Stromal cell of bone marrow (primary cell): ENCODE measurements at regions not wholly inside any gene's neighbourhood (a gene's known extent, or its start where the extent isn't known, plus 50 kb on each side); places are given as distances from the start of the nearest gene placed in this dataset.

Experiments
- DNase-seq: peaks from one replicate; pipeline ENCODE4 v3.0.0-alpha.2; 2012; ENCODE audit warnings: low read depth

- no peak for DNase-seq
These were observed 50.1 kb upstream of the ADRA2C start for GRCh38 chr4:3715855-3716630.

GRCh38 chr4:3715061-3715854 lies 50.9 kb upstream of the ADRA2C start:
- no peak for DNase-seq

GRCh38 chr4:3714642-3715001 lies 51.6 kb upstream of the ADRA2C start:
- no peak for DNase-seq

GRCh38 chr4:3713817-3714641 lies 52.2 kb upstream of the ADRA2C start:
- DNase-seq = no peak

GRCh38 chr4:3713346-3713745 lies 52.8 kb upstream of the ADRA2C start:
- no peak for DNase-seq

- no peak for DNase-seq
These were observed 53.2 kb upstream of the ADRA2C start for GRCh38 chr4:3712936-3713335.

- DNase-seq = no peak
These were observed 53.9 kb upstream of the ADRA2C start for GRCh38 chr4:3712112-3712805.

GRCh38 chr4:3711183-3712111 lies 54.7 kb upstream of the ADRA2C start:
- DNase-seq = no peak

- no peak for DNase-seq
These were observed 55.6 kb upstream of the ADRA2C start for GRCh38 chr4:3710451-3711182.

- DNase-seq = no peak
These were observed 56.2 kb upstream of the ADRA2C start for GRCh38 chr4:3709846-3710441.

- no peak for DNase-seq
These were observed 56.9 kb upstream of the ADRA2C start for GRCh38 chr4:3709061-3709845.

GRCh38 chr4:3708611-3709010 lies 57.6 kb upstream of the ADRA2C start:
- DNase-seq = no peak

GRCh38 chr4:3708103-3708510 lies 58.1 kb upstream of the ADRA2C start:
- peak; percentile 36 for DNase-seq

GRCh38 chr4:3707423-3708102 lies 58.6 kb upstream of the ADRA2C start:
- DNase-seq = no peak

- no peak for DNase-seq
These were observed 59.4 kb upstream of the ADRA2C start for GRCh38 chr4:3706565-3707422.

- DNase-seq = no peak
These were observed 60.1 kb upstream of the ADRA2C start for GRCh38 chr4:3706111-3706511.

GRCh38 chr4:3705236-3705987 lies 60.8 kb upstream of the ADRA2C start:
- no peak for DNase-seq
